Ascending aorta (tissue), 2 donors: ENCODE measurements at regions not wholly inside any gene's neighbourhood (a gene's known extent, or its start where the extent isn't known, plus 50 kb on each side); places are given as distances from the start of the nearest gene placed in this dataset.

Experiments used
- DNase-seq, 2 donors: peaks; one replicate each; pipeline ENCODE4 v3.0.0-alpha.2; 2019; ENCODE audit warnings: low spot score in 2 of 2
- H3K27ac ChIP-seq, 2 donors: fragments of 200-600 bp; sonication (generic); one replicate each; pipeline ENCODE4 v1.5.1; 2016 to 2017; ENCODE audit warnings: mild to moderate bottlenecking in 1 of 2
- H3K27me3 ChIP-seq: fragments of 200-600 bp; sonication (generic); one replicate; pipeline ENCODE4 v1.5.1; 2017
- H3K36me3 ChIP-seq, 2 donors: fragments of 200-600 bp; sonication (generic); one replicate each; pipeline ENCODE4 v1.5.1; 2016
- H3K4me1 ChIP-seq, 2 donors: fragments of 200-600 bp; sonication (generic); one replicate each; pipeline ENCODE4 v1.5.1; 2016 to 2017; ENCODE audit warnings: mild to moderate bottlenecking in 1 of 2
- H3K4me3 ChIP-seq, 2 donors: fragments of 200-600 bp; sonication (generic); one replicate each; pipeline ENCODE4 v1.5.1; 2016 to 2017; ENCODE audit warnings: mild to moderate bottlenecking in 1 of 2
- H3K9me3 ChIP-seq, 2 donors: fragments of 200-600 bp; sonication (generic); one replicate each; pipeline ENCODE4 v1.5.1; 2016
- intact Hi-C: fragments of 100-400 bp; cut with DNase I; formaldehyde crosslinking; loops from one replicate; pipeline ENCODE4 v1.15.1; 2023
- TF ChIP-seq, protein P1 (sequence below), 3 experiments: fragments of 200-600 bp in 2 of 3; fragments of 450-650 bp in 1 of 3; sonication (generic) in 2 of 3; IDR thresholded peaks; one replicate each; pipeline ENCODE4 v1.5.1; 2016 to 2019; ENCODE audit warnings: antibody characterized with exemption in 3 of 3, mild to moderate bottlenecking in 1 of 3, moderate library complexity in 1 of 3

DNA sequence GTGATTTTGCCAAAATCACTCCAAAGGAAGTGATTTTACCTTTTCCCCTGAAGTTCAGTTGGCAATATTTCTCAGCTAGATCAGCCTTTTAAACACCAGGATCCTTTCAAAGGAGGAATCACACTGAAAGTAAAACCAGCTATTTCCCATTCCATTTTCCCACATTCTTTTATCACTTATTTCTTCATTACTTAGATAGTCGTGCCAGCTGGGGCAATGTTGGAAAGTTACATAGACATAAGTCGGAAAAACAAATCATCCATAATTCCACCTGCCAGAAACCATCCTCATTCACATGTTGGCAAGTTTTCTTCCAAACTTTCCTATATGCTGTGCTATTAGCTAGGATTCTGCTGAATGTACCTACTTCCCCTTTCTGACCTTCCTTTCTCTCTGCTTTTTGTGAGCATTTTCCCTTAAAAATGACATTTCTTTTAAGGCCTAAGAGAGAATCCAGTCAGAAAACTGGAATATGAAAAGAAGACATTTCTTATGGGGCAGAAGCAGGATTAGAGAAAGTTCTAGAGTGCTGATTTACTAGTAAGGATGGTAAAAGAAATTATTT, 170.0 kb upstream of the STK17B start:
- intact Hi-C loops: no loop called here

DNA sequence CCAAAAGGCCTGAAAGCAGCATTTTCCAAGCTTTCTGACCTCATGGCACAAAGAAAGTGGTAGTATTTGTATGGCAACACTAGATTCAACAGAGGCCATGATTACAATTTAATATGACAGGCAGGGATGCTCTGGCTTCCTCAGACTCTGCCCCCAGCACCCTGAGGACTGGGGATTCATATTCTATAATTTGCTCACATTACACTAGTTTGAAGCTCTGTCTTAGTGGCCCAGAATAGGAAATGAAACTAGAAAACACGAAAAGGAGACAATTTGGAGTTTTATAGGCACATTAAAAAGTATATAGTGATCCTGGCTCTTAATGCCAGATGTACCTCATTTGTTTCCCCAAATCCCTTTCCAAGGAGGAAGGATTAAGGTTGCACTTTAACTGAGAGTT, 173.0 kb upstream of the STK17B start:
- no peak for DNase-seq
- intact Hi-C loops: no loop called here

More for the DNA sequence above, 170.0 kb upstream of the STK17B start:
- Histone ChIP-seq H3K27ac (no peak overlapping the region), H3K4me3 (no peak overlapping the region), H3K27me3 (no peaks in the 10 kb centered on the region), H3K4me1 (peaks cover 0 to 3% of the 10 kb centered on the region in 2 donors), H3K9me3 (no peaks in the 10 kb centered on the region), H3K36me3 (no peaks in the 10 kb centered on the region)
- no peak for DNase-seq
- TF ChIP-seq, protein P1, sequence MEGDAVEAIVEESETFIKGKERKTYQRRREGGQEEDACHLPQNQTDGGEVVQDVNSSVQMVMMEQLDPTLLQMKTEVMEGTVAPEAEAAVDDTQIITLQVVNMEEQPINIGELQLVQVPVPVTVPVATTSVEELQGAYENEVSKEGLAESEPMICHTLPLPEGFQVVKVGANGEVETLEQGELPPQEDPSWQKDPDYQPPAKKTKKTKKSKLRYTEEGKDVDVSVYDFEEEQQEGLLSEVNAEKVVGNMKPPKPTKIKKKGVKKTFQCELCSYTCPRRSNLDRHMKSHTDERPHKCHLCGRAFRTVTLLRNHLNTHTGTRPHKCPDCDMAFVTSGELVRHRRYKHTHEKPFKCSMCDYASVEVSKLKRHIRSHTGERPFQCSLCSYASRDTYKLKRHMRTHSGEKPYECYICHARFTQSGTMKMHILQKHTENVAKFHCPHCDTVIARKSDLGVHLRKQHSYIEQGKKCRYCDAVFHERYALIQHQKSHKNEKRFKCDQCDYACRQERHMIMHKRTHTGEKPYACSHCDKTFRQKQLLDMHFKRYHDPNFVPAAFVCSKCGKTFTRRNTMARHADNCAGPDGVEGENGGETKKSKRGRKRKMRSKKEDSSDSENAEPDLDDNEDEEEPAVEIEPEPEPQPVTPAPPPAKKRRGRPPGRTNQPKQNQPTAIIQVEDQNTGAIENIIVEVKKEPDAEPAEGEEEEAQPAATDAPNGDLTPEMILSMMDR (IDR thresholded peaks at IDR 0.05): no peak

DNA sequence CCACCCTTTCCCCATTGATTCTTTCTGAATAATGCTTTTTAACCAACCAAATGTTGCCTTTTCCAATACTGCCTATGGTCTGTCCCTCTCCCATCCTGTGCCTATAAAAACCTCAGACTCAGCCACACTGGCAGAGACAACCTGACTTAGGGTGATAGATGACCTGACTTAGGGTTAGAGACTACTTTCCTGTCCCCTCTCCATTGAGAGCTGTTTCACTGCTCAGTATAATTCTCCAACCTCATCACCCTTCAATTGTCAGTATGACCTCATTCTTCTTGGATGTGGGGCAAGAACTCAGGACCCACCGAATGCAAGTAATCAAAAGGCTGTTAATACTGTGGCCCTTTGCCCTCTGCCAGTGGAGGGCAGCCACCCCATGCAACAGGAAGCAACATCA, 182.3 kb upstream of the STK17B start:
- Histone ChIP-seq H3K9me3 (no peaks in the 10 kb centered on the region), H3K27me3 (no peaks in the 10 kb centered on the region), H3K36me3 (no peaks in the 10 kb centered on the region), H3K4me1 (no peaks in the 10 kb centered on the region), H3K4me3 (no peak overlapping the region), H3K27ac (no peak overlapping the region)
- TF ChIP-seq, protein P1 (IDR thresholded peaks at IDR 0.05): no peak
- intact Hi-C loops: no loop called here
- DNase-seq: no peak

More for the DNA sequence above, 173.0 kb upstream of the STK17B start:
- Histone ChIP-seq H3K27me3 (no peaks in the 10 kb centered on the region), H3K4me3 (no peak overlapping the region), H3K36me3 (no peaks in the 10 kb centered on the region), H3K27ac (no peak overlapping the region), H3K9me3 (no peaks in the 10 kb centered on the region), H3K4me1 (peaks cover 0 to 3% of the 10 kb centered on the region in 2 donors)
- TF ChIP-seq, protein P1 (IDR thresholded peaks at IDR 0.05): no peak

DNA sequence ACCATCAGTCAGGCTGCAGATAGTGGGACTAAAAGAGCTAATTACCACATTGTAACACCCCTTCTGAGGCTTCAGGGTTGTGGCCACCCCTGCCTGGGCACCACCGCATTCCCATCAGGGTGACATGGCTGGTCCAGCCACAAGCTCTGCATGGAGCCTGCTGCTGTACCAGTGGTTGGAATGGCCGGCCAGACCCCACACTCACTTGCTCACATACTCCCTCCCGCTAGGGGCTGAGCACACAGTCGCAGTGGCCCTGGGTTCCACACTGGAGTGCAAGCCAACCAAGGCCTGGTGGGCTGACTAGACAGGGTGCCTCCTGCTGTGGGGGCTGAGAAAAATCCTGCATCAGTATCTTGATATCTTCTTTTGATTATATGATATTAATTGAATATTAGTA, 182.8 kb upstream of the STK17B start:
- H3K4me1 ChIP-seq: no peaks in the 10 kb centered on the region
- intact Hi-C loops: no loop called here
- TF ChIP-seq, protein P1 (IDR thresholded peaks at IDR 0.05): no peak

DNA sequence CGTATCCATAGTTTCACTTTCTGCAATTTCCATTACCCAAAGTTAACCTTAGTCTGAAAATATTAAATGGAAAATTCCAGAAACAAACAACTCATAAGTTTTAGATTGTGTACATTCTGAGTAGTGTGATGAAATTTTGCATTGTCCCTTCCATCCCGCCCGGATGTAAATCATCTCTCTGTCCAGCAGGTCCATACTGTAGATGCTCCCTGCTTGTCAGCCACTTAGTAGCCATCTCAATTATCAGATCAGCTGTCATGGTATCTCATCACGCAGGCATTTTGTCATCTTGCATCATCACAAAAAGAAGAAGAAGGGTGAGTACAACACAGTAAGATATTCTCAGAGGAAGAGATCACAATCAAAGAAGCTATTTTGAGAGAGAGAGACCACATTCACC, 185.0 kb upstream of the STK17B start:
- H3K4me3 ChIP-seq: no peak overlapping the region
- H3K27me3 ChIP-seq: no peaks in the 10 kb centered on the region
- intact Hi-C loops: no loop called here
- H3K4me1 ChIP-seq: no peaks in the 10 kb centered on the region
- H3K36me3 ChIP-seq: no peaks in the 10 kb centered on the region
- DNase-seq: no peak
- TF ChIP-seq, protein P1 (IDR thresholded peaks at IDR 0.05): no peak
- H3K9me3 ChIP-seq: no peaks in the 10 kb centered on the region
- H3K27ac ChIP-seq: no peak overlapping the region

More for the DNA sequence above, 182.8 kb upstream of the STK17B start:
- no peak overlapping the region for H3K27ac ChIP-seq
- no peaks in the 10 kb centered on the region for H3K36me3 ChIP-seq
- H3K9me3 ChIP-seq: no peaks in the 10 kb centered on the region
- H3K4me3 ChIP-seq: no peak overlapping the region
- H3K27me3 ChIP-seq: no peaks in the 10 kb centered on the region
- no peak for DNase-seq

DNA sequence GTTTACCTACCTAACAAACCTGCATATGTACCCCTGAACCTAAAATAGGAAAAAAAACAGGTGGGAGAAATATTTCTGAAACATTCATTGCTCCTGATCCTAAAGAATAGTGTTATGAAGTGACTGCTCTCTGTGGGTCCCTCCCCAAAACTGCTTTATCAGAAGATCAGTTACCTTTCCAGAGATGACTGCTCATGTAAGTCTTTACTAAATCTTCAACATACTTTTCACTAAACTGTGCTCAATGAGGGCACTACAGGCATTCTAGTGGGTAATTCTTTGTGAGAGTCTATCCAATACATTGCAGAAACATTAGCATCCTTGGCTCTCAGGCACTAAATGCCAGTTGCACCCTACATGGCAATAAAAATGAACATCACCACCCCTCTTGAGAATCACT, 189.3 kb upstream of the STK17B start:
- no peaks in the 10 kb centered on the region for H3K36me3 ChIP-seq
- no peak overlapping the region for H3K4me3 ChIP-seq
- H3K4me1 ChIP-seq: no peaks in the 10 kb centered on the region
- no peaks in the 10 kb centered on the region for H3K27me3 ChIP-seq
- TF ChIP-seq, protein P1 (IDR thresholded peaks at IDR 0.05): no peak
- DNase-seq: no peak
- intact Hi-C loops: no loop called here
- H3K27ac ChIP-seq: no peak overlapping the region
- H3K9me3 ChIP-seq: no peaks in the 10 kb centered on the region
